GM19468 (cell line): ENCODE measurements at regions not wholly inside any gene's neighbourhood (a gene's known extent, or its start where the extent isn't known, plus 50 kb on each side); places are given as distances from the start of the nearest gene placed in this dataset.

ENCODE experiments used
- ATAC-seq: cut with Tn5 transposase; IDR thresholded peaks from one replicate; pipeline ENCODE4 v1.9.1; 2021; ENCODE audit warnings: mild to moderate bottlenecking, moderate library complexity, moderate number of reproducible peaks; ENCODE audit not compliant: unreplicated experiment; ENCODE audit errors: extremely low read depth

DNA sequence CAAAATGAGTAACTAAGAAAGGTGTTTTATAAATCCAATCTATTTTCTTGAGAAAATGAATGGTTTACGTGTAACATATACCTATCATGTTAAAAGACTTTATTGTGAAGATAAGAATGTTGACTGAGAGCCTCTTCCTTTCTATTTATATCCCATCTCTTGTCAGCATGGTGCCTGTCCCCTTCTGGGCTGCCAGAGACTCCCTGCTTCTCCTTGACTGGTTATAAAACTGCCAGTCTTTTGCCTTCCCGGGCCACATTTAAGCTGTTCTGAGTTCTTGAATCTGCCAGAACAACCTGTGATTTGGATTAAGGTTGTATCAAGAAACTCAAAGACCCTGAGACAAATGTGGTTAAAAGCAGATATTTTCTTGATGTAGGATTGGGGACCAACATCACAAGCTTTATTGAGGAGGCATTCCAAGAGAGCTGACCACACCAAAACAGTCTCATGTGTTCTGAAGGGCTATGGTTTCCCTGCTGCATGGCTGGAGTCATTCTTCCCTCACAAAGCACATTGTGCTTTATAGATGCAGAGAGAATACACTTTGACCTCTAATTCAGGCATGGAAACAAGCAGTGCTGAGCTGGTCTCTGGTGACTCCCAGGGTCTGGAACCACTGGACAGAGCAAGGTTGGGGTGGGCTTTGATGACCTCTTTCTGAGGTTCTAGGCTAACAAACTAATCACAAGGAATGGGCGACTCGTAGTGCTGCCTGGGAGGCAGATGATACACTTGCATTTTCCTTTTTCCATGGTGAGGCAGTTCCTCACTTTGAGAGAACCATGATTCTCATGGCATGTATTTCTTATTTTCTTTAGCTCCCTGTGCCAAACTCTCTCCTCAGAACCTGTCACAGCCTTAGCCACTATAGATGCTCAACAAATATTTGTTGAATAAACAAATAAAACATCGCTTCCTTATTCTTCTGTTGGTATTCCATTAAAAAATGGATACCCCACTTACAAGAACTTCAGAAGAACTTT, 205.0 kb upstream of the PREP start:
- no peak for ATAC-seq

DNA sequence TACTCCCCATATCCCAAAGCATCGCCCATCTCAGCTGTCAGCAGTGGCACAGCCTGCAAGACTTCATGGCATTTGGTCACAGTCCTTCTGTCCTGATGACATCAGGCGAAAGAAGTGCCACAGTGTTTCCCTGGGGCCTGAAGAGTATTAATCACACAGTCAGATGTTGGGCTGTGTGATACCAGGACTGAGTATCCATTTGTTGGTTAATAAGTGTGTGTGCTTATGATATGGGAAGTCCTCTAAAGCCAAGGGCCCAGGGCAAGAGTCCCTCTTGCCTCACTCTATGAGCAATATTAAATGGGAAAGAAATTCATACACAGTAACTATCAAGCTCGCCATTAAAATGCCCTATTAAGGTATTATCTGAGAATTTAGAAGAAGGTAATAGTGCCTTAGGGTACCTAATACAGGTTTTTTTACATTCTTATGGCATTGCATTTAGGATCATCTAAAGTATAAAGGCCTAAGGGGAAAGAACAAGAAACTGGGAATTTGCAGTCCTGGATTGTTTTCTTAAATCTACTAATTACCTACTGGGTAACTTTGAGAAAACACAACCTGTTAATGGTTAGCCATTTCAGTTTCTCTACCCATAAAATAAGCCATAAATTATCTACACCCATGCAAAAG, 204.1 kb upstream of the PREP start:
- ATAC-seq = no peak

DNA sequence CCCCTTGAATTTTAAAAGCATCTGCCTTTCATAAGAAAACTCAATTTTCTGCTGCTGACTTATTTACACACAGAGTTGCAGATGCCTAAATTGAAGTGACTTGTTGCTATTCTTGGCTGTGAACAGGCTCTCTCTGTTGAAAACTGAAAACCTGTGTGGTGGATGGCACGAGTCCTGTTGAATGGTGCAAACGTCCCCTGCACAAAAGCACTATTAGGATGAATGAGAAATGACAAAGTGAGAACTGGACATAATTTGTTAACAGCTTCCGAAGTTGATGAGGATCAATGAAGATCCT, 201.7 kb upstream of the PREP start:
- ATAC-seq = no peak

GRCh38 chr6:105603788-105604586, 201.1 kb upstream of the PREP start:
- ATAC-seq = no peak

DNA sequence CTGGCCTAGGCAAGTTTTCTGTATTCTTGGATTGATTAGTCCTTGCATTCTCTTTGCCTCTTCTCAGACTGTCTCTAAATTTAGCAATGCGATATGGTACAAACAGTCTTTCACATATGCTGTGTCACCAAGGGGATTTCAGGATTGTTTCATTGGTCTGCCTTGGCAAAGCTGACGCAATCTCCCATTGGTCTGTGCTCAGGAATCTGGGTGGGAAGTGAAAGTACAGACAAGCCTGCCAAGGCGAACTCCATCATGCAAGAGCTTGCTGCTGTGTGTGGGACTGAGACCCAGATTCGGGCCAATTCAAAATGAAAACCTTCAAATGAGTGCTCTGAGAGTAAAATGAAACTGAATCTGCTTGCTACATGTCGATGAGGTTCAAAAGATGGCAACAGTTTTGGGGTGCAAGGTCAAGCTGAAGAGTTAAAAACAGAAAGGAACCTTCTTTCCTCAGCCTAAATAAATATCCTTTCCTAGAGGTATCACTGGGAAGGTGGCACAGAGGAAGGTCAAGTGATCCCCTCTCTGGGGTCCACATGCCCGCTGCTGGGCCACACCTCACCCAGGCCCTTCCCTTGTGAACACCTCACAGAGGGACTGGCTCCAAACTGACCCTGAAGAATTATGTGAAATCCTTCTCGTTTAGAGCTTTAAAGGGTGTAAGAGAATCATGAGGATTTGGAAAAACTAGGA, 198.8 kb upstream of the PREP start:
- ATAC-seq = peak; percentile 71

- ATAC-seq = no peak
Measured at GRCh38 chr6:105600336-105601260, 197.7 kb upstream of the PREP start.

- no peak for ATAC-seq
Measured at GRCh38 chr6:105598264-105598663, 195.4 kb upstream of the PREP start.

- no peak for ATAC-seq
Measured at GRCh38 chr6:105596284-105596755, 193.4 kb upstream of the PREP start.

DNA sequence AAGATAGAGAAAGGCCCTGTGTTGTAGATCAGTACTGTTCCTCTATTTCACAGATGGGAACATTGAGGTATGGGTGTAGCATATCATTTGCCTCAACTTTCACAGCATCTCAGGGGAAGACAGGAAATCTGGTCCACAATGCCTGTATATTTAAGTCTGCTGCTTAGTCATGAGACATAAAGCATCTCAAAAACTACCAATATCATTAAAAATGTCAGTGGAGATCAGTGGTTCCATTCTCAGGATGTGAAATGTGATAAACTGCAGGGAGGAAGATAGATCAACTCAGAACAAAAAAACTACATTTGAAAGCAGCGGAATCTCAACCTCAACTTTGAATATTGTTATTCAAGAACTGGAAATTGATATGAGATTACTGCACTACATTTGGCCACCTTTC, 192.9 kb upstream of the PREP start:
- ATAC-seq = no peak

GRCh38 chr6:105594821-105595220, 191.9 kb upstream of the PREP start:
- no peak for ATAC-seq

- ATAC-seq = no peak
Measured at GRCh38 chr6:105593805-105594671, 191.2 kb upstream of the PREP start.

DNA sequence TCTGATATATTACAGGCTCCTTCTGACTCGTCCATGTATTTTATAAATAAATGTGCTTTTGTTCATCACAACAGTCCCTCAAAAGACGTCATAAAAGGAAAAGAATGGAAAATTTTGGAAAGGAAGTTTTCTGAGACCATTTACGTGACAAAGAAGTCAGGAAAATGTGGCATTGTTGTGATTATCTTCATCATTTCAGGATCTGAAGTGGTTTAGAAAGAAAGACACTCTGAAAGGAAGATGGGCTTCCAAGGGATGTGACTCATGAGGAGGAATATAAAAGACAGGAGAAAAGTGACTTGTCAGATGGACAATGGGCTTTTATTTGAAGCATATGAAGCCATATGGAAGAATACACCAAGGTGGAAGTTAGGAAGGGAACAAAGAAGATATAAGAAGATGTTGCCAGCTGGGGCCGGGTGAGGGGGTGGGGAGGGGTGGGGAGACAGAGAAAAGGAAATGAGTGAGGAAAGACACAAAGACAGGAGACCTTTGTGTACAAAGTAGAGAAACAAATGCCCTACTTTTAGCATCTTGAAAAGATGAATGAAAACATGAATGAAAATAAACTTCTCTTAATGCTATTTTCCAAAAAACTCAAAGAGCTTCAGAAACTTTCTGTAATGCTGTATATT, 190.3 kb upstream of the PREP start:
- ATAC-seq = no peak

- no peak for ATAC-seq
Measured at GRCh38 chr6:105592329-105592728, 189.4 kb upstream of the PREP start.

- ATAC-seq = peak; percentile 88
Measured at GRCh38 chr6:105591053-105591452, 188.2 kb upstream of the PREP start.

DNA sequence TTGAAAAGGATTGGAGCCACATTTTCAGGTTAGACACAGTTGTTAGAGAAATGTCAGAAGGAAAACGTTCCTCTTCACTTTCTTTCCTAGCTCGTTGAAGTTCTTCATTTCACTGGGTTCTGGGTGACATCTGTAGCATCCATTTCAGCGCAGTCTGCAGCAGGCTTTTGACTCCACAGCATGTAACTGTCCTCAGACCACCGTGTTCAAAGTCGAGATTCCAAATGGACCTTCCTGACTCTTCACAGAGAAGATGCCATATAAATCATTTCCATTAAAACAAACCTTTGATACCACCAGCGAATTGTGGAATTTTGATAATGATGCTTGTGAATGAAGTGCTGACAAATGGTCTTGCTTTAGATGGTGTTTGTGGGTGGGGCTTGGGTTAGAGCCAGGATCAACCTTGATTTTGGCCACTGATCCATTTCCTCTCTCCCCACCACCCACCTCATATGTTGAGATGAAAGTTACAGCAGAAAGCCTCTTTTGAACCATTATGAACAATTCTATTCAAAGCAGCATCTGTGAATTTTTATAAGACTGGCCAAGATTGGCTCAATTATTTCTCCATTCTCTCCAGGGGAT, 185.3 kb upstream of the PREP start:
- no peak for ATAC-seq

- ATAC-seq = no peak
Measured at GRCh38 chr6:105587349-105588122, 184.7 kb upstream of the PREP start.
